ENCODE measurements at regions not wholly inside any gene's neighbourhood (a gene's known extent, or its start where the extent isn't known, plus 50 kb on each side); places are given as distances from the start of the nearest gene placed in this dataset.

DNA sequence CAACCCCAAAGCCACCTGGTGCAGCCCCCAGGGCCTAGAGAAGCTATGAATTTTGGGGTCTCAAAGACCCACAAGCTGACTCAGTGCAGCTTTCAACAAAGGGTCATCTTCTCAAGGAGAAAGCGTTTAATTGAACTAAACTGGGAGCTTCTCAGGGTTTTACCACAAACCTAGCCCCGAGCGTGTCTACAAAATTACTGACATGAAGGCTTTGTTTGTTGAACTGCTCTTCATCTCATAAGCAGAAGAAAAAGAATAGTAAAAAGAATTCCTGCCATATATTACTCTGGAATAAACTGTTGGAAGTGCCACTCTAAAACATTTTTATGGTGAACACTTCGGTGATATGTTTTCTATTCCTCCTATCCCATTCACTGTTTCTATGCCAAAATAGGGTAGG is 50.8 kb upstream of the INCENP start:
- H3K4me3 ChIP-seq (ENCODE audit: low read depth, low read length) = no peak overlapping the region
- TF ChIP-seq, protein P1, sequence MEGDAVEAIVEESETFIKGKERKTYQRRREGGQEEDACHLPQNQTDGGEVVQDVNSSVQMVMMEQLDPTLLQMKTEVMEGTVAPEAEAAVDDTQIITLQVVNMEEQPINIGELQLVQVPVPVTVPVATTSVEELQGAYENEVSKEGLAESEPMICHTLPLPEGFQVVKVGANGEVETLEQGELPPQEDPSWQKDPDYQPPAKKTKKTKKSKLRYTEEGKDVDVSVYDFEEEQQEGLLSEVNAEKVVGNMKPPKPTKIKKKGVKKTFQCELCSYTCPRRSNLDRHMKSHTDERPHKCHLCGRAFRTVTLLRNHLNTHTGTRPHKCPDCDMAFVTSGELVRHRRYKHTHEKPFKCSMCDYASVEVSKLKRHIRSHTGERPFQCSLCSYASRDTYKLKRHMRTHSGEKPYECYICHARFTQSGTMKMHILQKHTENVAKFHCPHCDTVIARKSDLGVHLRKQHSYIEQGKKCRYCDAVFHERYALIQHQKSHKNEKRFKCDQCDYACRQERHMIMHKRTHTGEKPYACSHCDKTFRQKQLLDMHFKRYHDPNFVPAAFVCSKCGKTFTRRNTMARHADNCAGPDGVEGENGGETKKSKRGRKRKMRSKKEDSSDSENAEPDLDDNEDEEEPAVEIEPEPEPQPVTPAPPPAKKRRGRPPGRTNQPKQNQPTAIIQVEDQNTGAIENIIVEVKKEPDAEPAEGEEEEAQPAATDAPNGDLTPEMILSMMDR (IDR thresholded peaks at IDR 0.05; ENCODE audit: insufficient read depth, low read depth, low read length) = no peak
- DNase-seq (ENCODE audit: low read depth) = no peak

DNA sequence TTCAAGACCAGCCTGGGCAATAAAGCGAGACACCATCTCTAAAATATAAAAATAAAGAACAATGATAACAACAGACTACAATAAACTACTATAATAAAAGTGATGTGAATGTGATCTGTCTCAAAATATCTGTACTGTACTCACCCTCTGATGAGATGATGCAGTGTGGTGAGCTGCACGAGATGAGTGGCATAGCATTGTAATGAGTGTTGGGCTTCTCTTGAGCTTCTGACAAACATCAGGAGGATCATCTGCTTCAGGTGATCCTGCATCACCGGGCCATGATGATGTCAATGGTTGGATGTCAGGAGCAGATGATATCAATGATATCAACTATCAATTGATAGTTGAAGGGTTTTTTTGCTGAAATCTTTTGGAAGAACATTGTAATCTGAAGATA is 52.4 kb upstream of the INCENP start:
- TF ChIP-seq, protein P1 (IDR thresholded peaks at IDR 0.05; ENCODE audit: insufficient read depth, low read depth, low read length) = no peak
- H3K4me3 ChIP-seq (ENCODE audit: low read depth, low read length) = no peak overlapping the region
- DNase-seq (ENCODE audit: low read depth) = no peak

DNA sequence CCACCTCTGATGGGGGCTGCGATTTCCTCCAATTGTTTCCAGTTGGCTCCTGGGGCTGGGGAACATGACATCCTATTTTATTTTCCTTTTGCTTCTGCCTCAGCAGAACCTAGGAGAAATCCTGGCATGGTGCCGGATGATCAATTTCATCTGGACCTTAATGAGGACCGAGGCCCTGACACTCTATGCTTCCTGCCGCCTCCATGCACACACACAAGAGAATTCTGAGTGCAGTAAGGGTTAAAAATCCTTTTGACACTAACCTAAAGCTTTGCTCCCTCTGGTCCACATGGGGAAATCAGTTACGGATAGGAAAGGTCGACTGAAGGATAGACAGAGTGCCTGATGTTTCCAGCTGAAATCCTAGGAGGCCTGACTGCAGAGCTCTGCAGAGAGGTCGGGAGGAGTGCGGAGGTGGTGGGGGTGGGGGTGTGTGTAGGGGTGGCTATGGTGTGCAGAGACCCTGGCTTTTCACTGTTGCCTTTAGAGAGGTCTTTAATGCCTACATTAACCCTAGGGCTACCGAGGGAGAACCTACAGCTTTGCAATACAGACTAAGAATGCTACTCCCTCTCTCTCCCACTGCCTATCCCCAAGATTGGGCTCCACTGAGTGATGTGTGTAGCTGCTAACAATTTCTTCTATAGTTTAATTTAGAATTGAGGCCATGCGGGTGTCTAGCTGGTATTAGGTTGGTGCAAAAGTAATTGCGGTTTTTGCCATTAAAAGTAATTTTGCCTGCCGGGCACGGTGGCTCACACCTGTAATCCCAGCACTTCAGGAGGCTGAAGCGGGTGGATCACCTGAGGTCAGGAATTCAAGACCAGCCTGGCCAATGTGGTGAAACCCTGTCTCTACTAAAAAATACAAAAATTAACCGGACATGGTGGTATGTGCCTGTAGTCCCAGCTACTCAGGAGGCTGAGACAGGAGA is 53.6 kb upstream of the INCENP start:
- TF ChIP-seq, protein P1 (IDR thresholded peaks at IDR 0.05; ENCODE audit: insufficient read depth, low read depth, low read length) = no peak
- H3K4me3 ChIP-seq (ENCODE audit: low read depth, low read length) = no peak overlapping the region
- DNase-seq (ENCODE audit: low read depth) = no peak

DNA sequence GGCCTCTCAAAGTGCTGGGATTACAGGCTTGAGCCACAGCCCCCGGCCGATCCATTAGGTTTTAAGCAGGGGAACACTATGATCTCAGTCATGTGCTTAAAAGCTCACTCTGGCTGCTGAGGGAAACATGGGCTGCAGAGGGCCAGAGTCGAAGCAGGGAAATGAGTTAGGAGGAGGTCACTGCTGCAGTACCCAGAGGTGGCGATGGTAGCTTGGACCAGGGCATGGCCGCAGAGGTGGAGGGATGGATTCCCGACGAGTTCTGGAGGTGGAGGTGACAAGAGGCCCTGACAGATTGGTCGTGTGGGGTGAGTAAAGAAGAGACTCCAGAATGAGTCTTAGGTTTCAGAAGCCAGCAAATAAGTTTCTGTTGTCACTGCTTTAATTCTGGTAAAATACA is 54.4 kb upstream of the INCENP start:
- TF ChIP-seq, protein P1 (IDR thresholded peaks at IDR 0.05; ENCODE audit: insufficient read depth, low read depth, low read length) = no peak
- no peak for DNase-seq (ENCODE audit: low read depth)
- no peak overlapping the region for H3K4me3 ChIP-seq (ENCODE audit: low read depth, low read length)

DNA sequence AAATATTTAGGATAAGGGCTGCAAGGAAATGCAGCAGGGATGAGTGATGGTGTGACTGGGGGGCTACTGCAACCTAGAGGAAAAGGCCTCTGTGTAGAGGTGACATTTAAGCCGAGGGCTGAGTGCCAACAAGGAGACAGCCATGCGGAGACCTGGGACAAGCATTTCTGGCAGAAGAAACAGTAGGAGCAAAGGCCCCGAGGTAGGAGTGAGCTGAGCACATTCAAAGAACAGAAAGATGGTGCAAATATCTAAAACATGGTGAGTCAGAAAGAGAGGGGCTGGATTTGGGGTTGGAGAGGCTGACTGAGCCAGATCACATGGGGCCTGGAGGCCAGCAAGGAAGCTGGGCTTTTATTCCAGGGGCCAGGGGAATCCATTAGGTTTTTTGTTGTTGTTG is 55.1 kb upstream of the INCENP start:
- H3K4me3 ChIP-seq (ENCODE audit: low read depth, low read length) = no peak overlapping the region
- DNase-seq (ENCODE audit: low read depth) = no peak
- TF ChIP-seq, protein P1 (IDR thresholded peaks at IDR 0.05; ENCODE audit: insufficient read depth, low read depth, low read length) = no peak

DNA sequence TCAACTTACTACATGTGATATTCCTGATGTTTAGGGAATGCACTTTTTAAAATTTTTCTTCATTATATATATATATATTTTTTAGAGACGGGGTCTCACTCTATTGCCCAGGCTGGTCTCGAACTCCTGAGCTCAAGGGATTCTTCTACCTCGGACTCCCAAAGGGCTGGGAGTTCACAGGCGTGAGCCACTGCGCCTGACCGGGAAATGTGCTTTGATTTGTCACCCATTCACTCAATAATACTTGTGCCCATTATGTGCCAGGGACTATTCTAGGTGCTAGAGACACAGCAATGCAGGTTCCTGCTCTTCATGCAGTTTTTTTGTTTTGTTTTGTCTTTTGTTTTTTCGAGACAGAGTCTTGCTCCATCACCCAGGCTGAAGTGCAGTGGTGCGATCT is 56.1 kb upstream of the INCENP start:
- H3K4me3 ChIP-seq (ENCODE audit: low read depth, low read length) = no peak overlapping the region
- no peak for DNase-seq (ENCODE audit: low read depth)
- TF ChIP-seq, protein P1 (IDR thresholded peaks at IDR 0.05; ENCODE audit: insufficient read depth, low read depth, low read length) = no peak

Measured in fibroblast of villous mesenchyme (primary cell).